ENCODE measurements at regions not wholly inside any gene's neighbourhood (a gene's known extent, or its start where the extent isn't known, plus 50 kb on each side); places are given as distances from the start of the nearest gene placed in this dataset.

DNA sequence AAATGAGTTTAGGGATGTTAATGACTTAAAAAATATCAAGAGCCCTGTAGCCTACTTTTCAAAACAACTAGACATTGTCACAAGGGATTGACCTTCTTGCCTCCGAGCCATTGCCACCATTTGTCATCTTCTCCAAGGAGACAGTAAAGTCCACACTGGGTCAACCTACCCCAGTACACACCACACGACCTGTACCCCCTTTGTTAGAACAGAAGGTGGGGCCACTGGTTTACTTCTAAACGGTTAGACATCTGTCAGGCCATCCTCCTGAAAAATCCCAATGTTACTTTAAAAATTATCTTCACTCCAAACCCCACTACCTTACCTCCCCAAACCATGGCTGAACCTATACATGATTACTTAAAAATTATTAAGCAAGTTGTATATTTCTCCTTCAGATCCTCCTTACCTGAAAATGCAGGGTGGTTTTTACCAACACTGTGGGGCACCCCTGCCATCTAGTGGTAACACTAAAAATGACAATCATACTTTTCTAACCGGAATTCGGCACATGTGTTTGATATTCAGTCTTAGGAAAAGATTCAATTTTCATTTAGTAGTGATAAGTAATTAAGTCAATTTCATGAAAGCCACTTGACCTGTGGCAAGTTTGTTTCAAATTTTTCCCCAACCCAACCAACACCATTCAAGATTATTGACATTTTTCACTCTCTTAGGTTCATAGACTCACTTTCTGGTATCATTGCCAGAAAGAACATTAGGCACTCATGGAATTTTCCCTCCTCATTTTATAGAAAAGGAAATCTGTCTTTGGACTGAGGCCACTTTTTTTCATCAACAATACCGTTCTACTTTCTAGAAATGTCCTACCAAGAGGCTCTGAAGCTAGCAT is 265.3 kb upstream of the PKDCC start (continued):
- TF ChIP-seq RUNX3 (IDR thresholded peaks at IDR 0.05; ENCODE audit: low read length) = 0 out of 2 replicates have a peak, but pooled peaks have one; percentile 19

- no peak overlapping the region for H2AFZ ChIP-seq (ENCODE audit: control insufficient read depth, low read depth, low read length)
- ATAC-seq (peak; percentile 42), DNase-seq (ENCODE audit: low read depth, low spot score) (no peak), FAIRE-seq (no peak)
- RAD21 ChIA-PET (ENCODE audit: unreplicated experiment) = no interaction called here
- H3K36me3 ChIP-seq (ENCODE audit: control insufficient read depth in 2 of 2, insufficient read depth in 2 of 2, low read length in 1 of 2) = no peaks in the 10 kb centered on the region
- H3K4me3 ChIP-seq = no peak overlapping the region
- no peak overlapping the region for H3K9ac ChIP-seq (ENCODE audit: control insufficient read depth, insufficient read depth, low read length)
- H3K27me3 ChIP-seq (replicated peaks in 1 of 2; ENCODE audit: control insufficient read depth in 2 of 2, insufficient read depth in 2 of 2, low read length in 1 of 2) = no peaks in the 10 kb centered on the region
- SMC1A ChIA-PET (ENCODE audit: uncharacterized antibody, unreplicated experiment) = no interaction called here
- H3K4me2 ChIP-seq (ENCODE audit: control insufficient read depth, insufficient read depth) = no peak overlapping the region
- POLR2A ChIA-PET = no interaction called here
- in situ Hi-C loops (cut with MboI) (loop anchor here (5.0 to 10.0 kb wide), 2 partner anchors 372 to 1870 kb away; no protein-coding TSS in a partner anchor), intact Hi-C loops (cut with micrococcal nuclease; ENCODE audit: unreplicated experiment) (loop anchor here (5.0 to 10.0 kb wide), 2 partner anchors 82 to 1870 kb away; no protein-coding TSS in a partner anchor)
- no peak overlapping the region for H3K27ac ChIP-seq (ENCODE audit: control insufficient read depth, insufficient read depth)
- no peaks in the 10 kb centered on the region for H3K4me1 ChIP-seq (ENCODE audit: control insufficient read depth, insufficient read depth, low read length)
- H4K20me1 ChIP-seq (ENCODE audit: control insufficient read depth, insufficient read depth) = no peaks in the 10 kb centered on the region
- no TSS peak for BruUV-seq (replicated peaks)
- 5% methylated on average over 6 of the region's 6 CpGs for WGBS (ENCODE audit: insufficient coverage, insufficient replicate concordance, low lambda C conversion rate, missing lambda C conversion rate)
- H3K79me2 ChIP-seq (ENCODE audit: control insufficient read depth, insufficient read depth, low read length) = no peaks in the 10 kb centered on the region
- TF ChIP-seq HDGF (IDR thresholded peaks at IDR 0.05) (no peak), STAT1 (conservative IDR thresholded peaks at IDR 0.05) (no peak)
- no peaks in the 10 kb centered on the region for H3K9me3 ChIP-seq (replicated peaks; ENCODE audit: control insufficient read depth, insufficient read depth, low read length)
- CTCF ChIA-PET = interaction anchor here (1.6 kb wide), 1 partner anchor 370 kb away, joined by 4 read pairs; no protein-coding TSS in a partner anchor
Observed at GRCh38 chr2:41784496-41784895, 263.3 kb upstream of the PKDCC start.

Data from GM12878 (cell line).